GM12864 (cell line): ENCODE measurements at regions not wholly inside any gene's neighbourhood (a gene's known extent, or its start where the extent isn't known, plus 50 kb on each side); places are given as distances from the start of the nearest gene placed in this dataset.

Source experiments
- DNase-seq: peaks from one replicate; pipeline ENCODE4 v3.0.0-alpha.2; 2011; ENCODE audit warnings: low read depth
- H3K4me3 ChIP-seq: 2 replicates; pipeline ENCODE4 v1.5.1; 2011; ENCODE audit warnings: mild to moderate bottlenecking, low read depth, low read length, control low read depth
- CTCF ChIP-seq: IDR thresholded peaks from 2 replicates; pipeline ENCODE4 v1.5.1; 2011; ENCODE audit warnings: low read depth, mild to moderate bottlenecking, moderate library complexity, low read length, control low read depth, inconsistent platforms; ENCODE audit errors: missing control alignments

- no peak for TF ChIP-seq CTCF
- H3K4me3 ChIP-seq, result no peak overlapping the region
- no peak for DNase-seq
These were observed 368.0 kb downstream of the FOXL1 start for GRCh38 chr16:86946396-86946795.

- no peak overlapping the region for H3K4me3 ChIP-seq
- DNase-seq, result no peak
- TF ChIP-seq CTCF, result no peak
These were observed 368.6 kb downstream of the FOXL1 start for GRCh38 chr16:86946981-86947380.

GRCh38 chr16:86948046-86948445 lies 369.1 kb downstream of the C16orf95 start:
- TF ChIP-seq CTCF, result no peak
- no peak for DNase-seq
- no peak overlapping the region for H3K4me3 ChIP-seq

GRCh38 chr16:86949116-86949515 lies 368.1 kb downstream of the C16orf95 start:
- H3K4me3 ChIP-seq, result no peak overlapping the region
- no peak for DNase-seq
- TF ChIP-seq CTCF, result no peak

- no peak for DNase-seq
- no peak for TF ChIP-seq CTCF
- no peak overlapping the region for H3K4me3 ChIP-seq
These were observed 367.6 kb downstream of the C16orf95 start for GRCh38 chr16:86949630-86950029.

GRCh38 chr16:86951041-86951822 lies 366.0 kb downstream of the C16orf95 start:
- no peak for DNase-seq
- no peak for TF ChIP-seq CTCF
- H3K4me3 ChIP-seq, result no peak overlapping the region
